GM21515 (cell line): ENCODE measurements at regions not wholly inside any gene's neighbourhood (a gene's known extent, or its start where the extent isn't known, plus 50 kb on each side); places are given as distances from the start of the nearest gene placed in this dataset.

ENCODE experiments used
- ATAC-seq: cut with Tn5 transposase; IDR thresholded peaks from one replicate; pipeline ENCODE4 v1.9.1; 2021; ENCODE audit not compliant: unreplicated experiment

DNA sequence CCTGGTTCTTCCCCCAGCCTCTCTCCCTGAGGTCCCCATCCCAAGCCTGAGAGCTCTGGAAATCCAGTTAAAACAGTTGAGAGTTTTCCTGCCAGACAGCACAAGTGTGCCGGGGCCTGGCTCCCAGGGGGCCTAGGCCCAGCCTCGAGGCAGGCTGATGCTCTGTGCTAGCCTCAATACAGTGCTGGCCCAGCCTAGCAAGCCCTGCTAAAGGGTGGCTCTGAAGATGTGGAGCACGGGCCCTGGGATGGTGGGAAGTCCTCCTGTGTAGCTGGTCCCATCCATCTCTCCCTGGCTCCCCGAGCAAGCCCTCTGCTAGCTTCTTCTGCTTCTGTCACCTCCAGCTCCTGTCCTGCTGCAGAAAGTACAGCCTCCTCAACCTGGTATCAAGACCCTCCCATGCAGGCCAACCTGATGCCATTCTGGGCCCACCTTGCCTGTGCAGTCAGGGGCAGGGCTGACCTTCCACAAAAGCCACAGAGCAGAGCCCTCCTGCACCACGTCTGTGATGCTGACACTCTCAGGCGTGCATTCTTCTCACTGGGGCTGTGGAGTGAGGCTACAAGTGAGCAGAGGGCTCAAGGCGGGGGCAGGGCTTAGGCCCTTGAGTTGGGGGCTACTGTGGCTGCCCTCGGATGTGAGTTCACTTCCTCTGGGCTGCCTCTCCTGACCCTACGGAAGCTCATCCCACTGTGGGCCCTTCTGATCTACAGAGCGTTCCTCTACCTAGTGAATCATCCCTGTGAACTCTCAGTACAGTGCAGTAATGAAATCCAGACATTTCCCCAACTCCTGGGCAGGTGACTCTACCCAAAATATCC is 60.1 kb upstream of the LAPTM4A start:
- ATAC-seq = no peak

DNA sequence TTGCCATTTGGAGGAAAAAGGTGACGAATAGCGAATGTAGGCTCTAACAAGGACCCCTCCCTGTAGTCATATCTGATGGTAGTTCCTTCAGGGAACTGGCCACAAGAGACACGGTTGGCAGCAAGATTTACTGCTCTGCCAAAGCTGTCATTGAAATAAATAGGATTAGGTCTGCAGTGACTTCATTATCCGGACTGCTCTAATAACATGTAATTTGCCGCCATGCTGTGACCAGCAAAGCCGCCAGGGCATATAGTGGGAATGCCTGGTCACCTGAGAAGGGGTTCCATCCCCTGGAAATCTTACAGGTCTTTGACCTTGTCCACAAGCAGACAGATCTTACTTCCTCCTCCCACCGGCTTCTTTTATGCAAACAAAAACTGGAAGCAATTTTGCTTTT is 59.4 kb upstream of the LAPTM4A start:
- ATAC-seq = no peak

DNA sequence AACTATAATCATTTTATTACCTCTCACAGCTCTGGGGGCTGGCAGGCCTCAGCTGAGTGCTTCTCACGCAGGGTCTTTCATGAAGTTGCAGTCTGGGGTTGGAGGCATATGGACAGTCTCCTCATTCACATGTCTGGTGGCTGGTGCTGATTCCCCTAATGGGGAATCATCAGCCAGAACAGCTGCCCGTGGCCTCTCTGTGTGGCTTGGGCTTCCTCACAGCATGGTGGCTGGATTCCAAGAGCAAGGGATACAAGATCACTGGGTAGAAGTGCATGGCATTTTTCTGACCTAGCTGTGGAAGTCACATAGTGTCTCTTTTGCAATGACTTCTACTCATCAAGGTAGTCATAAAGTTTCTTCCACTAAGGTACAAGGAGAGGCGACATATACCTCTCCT is 59.0 kb upstream of the LAPTM4A start:
- no peak for ATAC-seq

DNA sequence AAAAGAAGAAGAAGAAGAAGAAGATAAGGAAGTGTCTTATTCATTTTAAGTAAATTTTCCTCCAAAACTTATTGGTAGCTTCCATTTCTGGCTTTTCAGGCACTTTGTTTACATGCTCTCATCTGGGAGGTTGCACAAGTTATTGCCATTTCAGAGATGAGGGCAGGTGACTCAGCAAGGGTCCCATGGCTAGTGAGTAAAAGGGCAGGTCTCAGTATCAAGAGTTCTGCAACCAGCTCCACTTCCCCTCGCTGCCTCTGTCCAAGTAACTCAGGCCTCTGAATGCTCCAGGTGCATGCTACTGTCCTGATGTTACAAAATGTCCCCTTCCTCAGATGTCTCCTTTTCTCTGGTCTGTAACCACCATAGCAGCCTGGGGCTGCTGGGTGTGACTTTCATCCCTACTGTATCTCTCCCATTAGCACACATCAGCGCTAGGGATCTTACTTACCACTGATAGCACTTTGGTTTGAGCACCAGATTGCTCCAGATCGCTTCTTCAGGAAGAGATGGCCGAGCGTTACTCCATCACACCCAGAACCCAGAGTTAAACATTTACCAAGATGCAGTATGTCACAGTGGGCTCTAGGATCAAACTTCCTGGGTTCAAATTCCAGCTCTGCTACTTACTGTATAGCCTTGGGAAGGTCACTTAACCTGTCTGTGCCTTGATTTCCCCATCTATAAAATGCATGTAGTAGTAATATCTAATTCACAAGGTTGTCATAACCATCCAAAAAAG is 57.4 kb upstream of the LAPTM4A start:
- ATAC-seq = no peak

DNA sequence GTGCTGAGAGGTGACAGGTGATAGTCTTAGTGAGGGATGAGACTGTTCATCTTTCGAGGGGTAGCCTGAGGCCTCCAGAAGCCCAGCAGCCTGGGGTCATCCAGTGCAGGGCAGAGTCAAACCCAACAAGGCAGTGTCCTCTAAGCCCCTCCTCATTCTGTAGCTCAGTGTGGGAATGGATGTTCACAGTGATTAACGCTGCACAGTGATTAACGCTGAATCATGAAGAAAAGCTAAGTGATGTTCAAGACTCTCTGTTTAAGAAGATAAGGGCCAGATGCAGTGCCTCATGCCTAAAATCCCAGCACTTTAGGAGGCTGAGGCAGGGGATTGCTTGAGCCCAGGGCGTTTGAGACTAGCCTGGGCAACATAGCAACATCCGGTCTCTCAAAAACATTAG is 56.3 kb upstream of the LAPTM4A start:
- ATAC-seq = no peak

DNA sequence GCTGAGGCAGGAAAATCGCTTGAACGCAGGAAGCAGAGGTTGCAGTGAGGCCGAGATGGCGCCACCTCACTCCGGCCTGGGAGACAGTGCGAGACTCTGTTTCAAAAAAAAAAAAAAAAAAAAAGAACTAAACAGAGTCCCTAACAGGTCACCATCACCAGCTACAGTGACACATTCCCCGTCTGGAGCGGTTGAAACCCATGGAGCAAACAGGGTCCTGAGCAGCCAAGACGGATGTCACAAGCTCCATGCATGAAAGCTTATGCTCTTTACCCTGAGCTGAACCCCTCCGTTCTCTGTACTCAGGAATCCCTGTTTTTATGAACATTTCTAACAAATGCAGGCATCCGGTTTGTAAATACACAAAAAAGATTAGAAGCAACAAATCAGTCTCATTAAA is 55.9 kb upstream of the LAPTM4A start:
- no peak for ATAC-seq

DNA sequence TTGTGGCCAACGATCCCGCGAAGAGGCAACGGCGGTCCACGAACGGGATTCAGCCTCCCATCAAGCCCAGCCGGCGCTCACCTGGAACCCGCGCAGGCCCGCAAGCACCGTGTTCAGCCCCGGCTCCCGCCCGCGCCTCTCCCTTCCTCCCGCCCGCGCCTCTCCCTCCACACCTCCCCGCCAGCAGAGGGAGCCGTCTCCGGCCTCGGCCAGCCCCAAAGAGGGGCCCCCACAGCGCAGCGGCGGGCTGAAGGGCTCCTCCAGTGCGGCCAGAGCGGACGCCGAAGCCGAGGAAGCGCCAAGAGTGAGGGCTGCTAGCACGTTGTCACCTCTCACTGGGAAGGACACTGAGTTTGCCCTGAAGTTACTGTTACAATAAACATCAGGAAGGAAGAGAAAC is 55.3 kb upstream of the LAPTM4A start:
- no peak for ATAC-seq

DNA sequence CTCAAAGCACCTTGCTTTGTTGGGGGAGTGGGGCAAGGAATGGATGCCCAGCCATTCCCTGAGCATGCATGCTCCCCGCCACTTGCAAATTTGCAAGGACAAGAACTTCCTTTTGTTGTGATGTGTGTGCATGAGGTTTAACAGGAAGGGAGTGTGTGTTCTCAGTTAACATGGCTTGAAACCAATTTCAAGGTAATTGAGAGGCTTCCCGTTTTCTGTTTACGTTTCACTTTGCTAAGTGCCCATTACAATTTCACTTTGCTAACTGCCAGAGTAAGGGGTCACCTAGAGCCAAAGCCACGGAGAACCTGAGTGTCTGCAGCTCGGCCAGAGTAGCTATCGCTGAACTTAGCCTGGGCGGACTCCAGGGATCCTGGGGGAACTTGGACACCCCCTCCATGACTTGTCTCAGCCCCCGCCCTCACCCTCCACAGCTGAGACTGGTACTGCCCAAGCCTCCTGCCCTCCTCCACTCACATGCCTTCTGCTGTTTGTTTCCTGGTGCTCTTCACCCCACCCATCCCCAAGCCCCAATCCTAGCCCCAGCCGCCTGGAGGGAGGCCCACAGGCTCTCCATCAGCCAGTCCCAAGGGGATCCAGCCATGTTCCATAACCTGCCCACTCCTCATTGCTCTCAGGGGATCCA is 53.6 kb upstream of the LAPTM4A start:
- no peak for ATAC-seq

DNA sequence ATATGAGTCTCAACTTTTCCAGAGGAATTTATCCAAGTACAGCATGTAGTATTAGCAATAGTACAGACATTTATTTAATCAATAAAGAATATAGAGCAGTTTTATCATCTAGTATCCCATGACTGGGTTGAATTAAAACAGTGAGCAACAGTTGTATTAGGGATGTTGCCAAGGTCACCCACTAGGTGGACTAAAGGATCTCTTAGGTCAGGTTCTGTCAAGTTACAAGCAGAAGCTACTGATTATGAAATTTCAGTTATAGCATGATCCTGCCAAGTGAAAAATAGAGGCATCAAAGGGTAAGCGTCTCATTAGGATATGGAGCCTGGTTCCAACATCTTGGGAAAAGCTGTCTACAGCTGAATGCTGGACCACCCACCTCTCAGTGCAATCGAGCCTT is 52.1 kb upstream of the LAPTM4A start:
- ATAC-seq = no peak
